Activated CD8-positive, alpha-beta memory T cell treated with anti-CD3 and anti-CD28 coated beads for 36 hours (primary cell): ENCODE measurements at regions not wholly inside any gene's neighbourhood (a gene's known extent, or its start where the extent isn't known, plus 50 kb on each side); places are given as distances from the start of the nearest gene placed in this dataset.
"Not testable (repeated sequence)": the region's sequence is repeated elsewhere in the genome, so short reads cannot be mapped to it uniquely, and the experiment has no call there.

Experiments used
- CTCF ChIA-PET: fragments of 350-600 bp; sonication (Branson Sonifier 250); formaldehyde crosslinking; loops from one replicate; lab custom pipeline; 2021; ENCODE audit warnings: antibody characterized with exemption; lab: Charles Lee
- POLR2A ChIA-PET: fragments of 350-600 bp; sonication (Branson Sonifier 250); formaldehyde crosslinking; loops from one replicate; lab custom pipeline; 2021; ENCODE audit warnings: antibody characterized with exemption; lab: Charles Lee

GRCh38 chr13:81615031-81615430 is 1274.1 kb upstream of the SPRY2 start:
- ChIA-PET CTCF (no interaction called here), POLR2A (no interaction called here)

- ChIA-PET POLR2A (no interaction called here), CTCF (no interaction called here)
These were observed 1269.7 kb upstream of the SPRY2 start for GRCh38 chr13:81610644-81611043.

- ChIA-PET CTCF (no interaction called here), POLR2A (no interaction called here)
These were observed 1268.4 kb upstream of the SPRY2 start for GRCh38 chr13:81609335-81609734.

GRCh38 chr13:81606074-81606473 is 1265.1 kb upstream of the SPRY2 start:
- ChIA-PET CTCF (no interaction called here), POLR2A (no interaction called here)

- POLR2A ChIA-PET, result no interaction called here
- CTCF ChIA-PET, result no interaction called here
These were observed 1261.3 kb upstream of the SPRY2 start for GRCh38 chr13:81602241-81602640.

- ChIA-PET POLR2A (no interaction called here), CTCF (no interaction called here)
These were observed 1256.2 kb upstream of the SPRY2 start for GRCh38 chr13:81597101-81597500.

GRCh38 chr13:81596224-81596753 is 1255.4 kb upstream of the SPRY2 start:
- POLR2A ChIA-PET, result no interaction called here
- CTCF ChIA-PET, result no interaction called here

GRCh38 chr13:81591528-81592220 is 1250.7 kb upstream of the SPRY2 start:
- POLR2A ChIA-PET, result no interaction called here
- CTCF ChIA-PET, result no interaction called here

- POLR2A ChIA-PET, result no interaction called here
- CTCF ChIA-PET, result no interaction called here
These were observed 1241.5 kb upstream of the SPRY2 start for GRCh38 chr13:81582381-81582780.

GRCh38 chr13:81577601-81578195 is 1236.8 kb upstream of the SPRY2 start:
- ChIA-PET CTCF (no interaction called here), POLR2A (no interaction called here)

- CTCF ChIA-PET, result no interaction called here
- POLR2A ChIA-PET, result no interaction called here
These were observed 1227.9 kb upstream of the SPRY2 start for GRCh38 chr13:81568824-81569223.

- CTCF ChIA-PET, result no interaction called here
- POLR2A ChIA-PET, result no interaction called here
These were observed 1224.9 kb upstream of the SPRY2 start for GRCh38 chr13:81565849-81566248.

GRCh38 chr13:81563091-81563490 is 1222.2 kb upstream of the SPRY2 start:
- ChIA-PET POLR2A (no interaction called here), CTCF (no interaction called here)

- POLR2A ChIA-PET, result no interaction called here
- CTCF ChIA-PET, result no interaction called here
These were observed 1221.7 kb upstream of the SPRY2 start for GRCh38 chr13:81562598-81562997.

- ChIA-PET CTCF (no interaction called here), POLR2A (no interaction called here)
These were observed 1210.1 kb upstream of the SPRY2 start for GRCh38 chr13:81551036-81551435.

GRCh38 chr13:81546294-81546693 is 1205.4 kb upstream of the SPRY2 start:
- POLR2A ChIA-PET, CTCF ChIA-PET: not testable (repeated sequence)

- CTCF ChIA-PET, result no interaction called here
These were observed 1199.9 kb upstream of the SPRY2 start for GRCh38 chr13:81540777-81541176.

GRCh38 chr13:81539643-81540150 is 1198.8 kb upstream of the SPRY2 start:
- ChIA-PET CTCF (no interaction called here), POLR2A (no interaction called here)

More at GRCh38 chr13:81540777-81541176, 1199.9 kb upstream of the SPRY2 start:
- POLR2A ChIA-PET, result no interaction called here

GRCh38 chr13:81498969-81499368 is 1158.0 kb upstream of the SPRY2 start:
- ChIA-PET POLR2A (no interaction called here), CTCF (no interaction called here)

- CTCF ChIA-PET, result no interaction called here
- POLR2A ChIA-PET, result no interaction called here
These were observed 1152.2 kb upstream of the SPRY2 start for GRCh38 chr13:81493144-81493543.

- ChIA-PET CTCF (no interaction called here), POLR2A (no interaction called here)
These were observed 1151.5 kb upstream of the SPRY2 start for GRCh38 chr13:81492449-81492848.
